GM12878 (cell line): ENCODE measurements at regions not wholly inside any gene's neighbourhood (a gene's known extent, or its start where the extent isn't known, plus 50 kb on each side); places are given as distances from the start of the nearest gene placed in this dataset.

ENCODE experiments used
- ATAC-seq: fragments of 200-7000 bp; cut with Tn5 transposase; 3 replicates; pipeline ENCODE4 v1.9.1; 2020; ENCODE audit warnings: mild to moderate bottlenecking, moderate library complexity
- BruUV-seq: library from RNA; stranded (reverse); fragments of 400-500 nt; replicated peaks from 2 replicates; lab custom pipeline; 2021; lab: Mats Ljungman, UMichigan
- CTCF ChIA-PET: fragments of 300-600 bp; sonication (Branson Sonifier 250); formaldehyde crosslinking; extraction: SDS; loops from one replicate; lab custom pipeline; 2021; ENCODE audit warnings: inconsistent platforms; lab: Yijun Ruan, JAX
- POLR2A ChIA-PET: fragments of 350-600 bp; formaldehyde crosslinking; extraction: SDS; loops from one replicate; lab custom pipeline; 2021; ENCODE audit warnings: inconsistent platforms; lab: Charles Lee
- RAD21 ChIA-PET: fragments of 300-600 bp; sonication (Branson Sonifier 250); formaldehyde crosslinking; loops from one replicate; lab custom pipeline; 2023; ENCODE audit warnings: antibody characterized with exemption; ENCODE audit not compliant: unreplicated experiment; lab: Charles Lee
- SMC1A ChIA-PET: fragments of 300-600 bp; sonication (Branson Sonifier 250); formaldehyde crosslinking; loops from one replicate; lab custom pipeline; 2023; ENCODE audit not compliant: unreplicated experiment, uncharacterized antibody; lab: Charles Lee
- DNase-seq: peaks from one replicate; pipeline ENCODE4 v3.0.0-alpha.2; 2011; ENCODE audit warnings: low read depth, low spot score
- FAIRE-seq: peaks from 3 replicates; lab custom pipeline; 2011; peaks lifted over from hg19 to GRCh38; lab: Jason Lieb, UNC
- H2AFZ ChIP-seq: 2 replicates; pipeline ENCODE4 v1.6.0; 2011; ENCODE audit warnings: low read depth, low read length, control low read depth; ENCODE audit not compliant: control insufficient read depth
- H3K27ac ChIP-seq: 2 replicates; pipeline ENCODE4 v1.5.1; 2011; ENCODE audit warnings: control low read depth; ENCODE audit not compliant: control insufficient read depth, insufficient read depth
- H3K27me3 ChIP-seq, 2 experiments: replicated peaks in 1 of 2; 2 replicates each; pipeline versions ENCODE4 v1.6.0 to v1.6.1; 2011; ENCODE audit warnings: low read length in 1 of 2; ENCODE audit not compliant: control insufficient read depth in 2 of 2, insufficient read depth in 2 of 2
- H3K36me3 ChIP-seq, 2 experiments: 2 replicates each; pipeline ENCODE4 v1.5.1; 2011; ENCODE audit warnings: low read length in 1 of 2; ENCODE audit not compliant: control insufficient read depth in 2 of 2, insufficient read depth in 2 of 2
- H3K4me1 ChIP-seq: 2 replicates; pipeline ENCODE4 v1.6.1; 2011; ENCODE audit warnings: mild to moderate bottlenecking, low read length, moderate library complexity, mixed read lengths; ENCODE audit not compliant: control insufficient read depth, insufficient read depth
- H3K4me2 ChIP-seq: 2 replicates; pipeline ENCODE4 v1.6.0; 2011; ENCODE audit warnings: control low read depth; ENCODE audit not compliant: control insufficient read depth, insufficient read depth
- H3K4me3 ChIP-seq: fragments of 200-600 bp; sonication (generic); 2 replicates; pipeline ENCODE4 v1.5.1; 2016
- H3K79me2 ChIP-seq: 2 replicates; pipeline ENCODE4 v1.6.0; 2011; ENCODE audit warnings: low read length; ENCODE audit not compliant: control insufficient read depth, insufficient read depth
- H3K9ac ChIP-seq: 2 replicates; pipeline ENCODE4 v1.8.0; 2011; ENCODE audit warnings: low read length, control low read depth, mixed read lengths; ENCODE audit not compliant: control insufficient read depth, insufficient read depth
- H3K9me3 ChIP-seq: replicated peaks from 3 replicates; pipeline ENCODE4 v1.5.1; 2011; ENCODE audit warnings: mild to moderate bottlenecking, low read length; ENCODE audit not compliant: control insufficient read depth, insufficient read depth
- H4K20me1 ChIP-seq: 2 replicates; pipeline ENCODE4 v1.6.0; 2011; ENCODE audit not compliant: control insufficient read depth, insufficient read depth
- BACH1 ChIP-seq: fragments of 450-650 bp; IDR thresholded peaks from 2 replicates; pipeline ENCODE4 v1.6.1; 2017; ENCODE audit warnings: mild to moderate bottlenecking, borderline replicate concordance
- ELK1 ChIP-seq: IDR thresholded peaks from 2 replicates; pipeline ENCODE4 v1.6.1; 2012; ENCODE audit warnings: low read depth, low read length, improper control_type of control experiment
- FOS ChIP-seq: IDR thresholded peaks from 3 replicates; pipeline ENCODE4 v1.6.1; 2011; ENCODE audit warnings: borderline replicate concordance; ENCODE audit not compliant: insufficient read length; ENCODE audit errors: extremely low read depth
- KDM1A ChIP-seq: fragments of 200-600 bp; sonication (generic); IDR thresholded peaks from 2 replicates; pipeline ENCODE4 v1.6.1; 2016; ENCODE audit warnings: borderline replicate concordance
- POLR2AphosphoS5 ChIP-seq: IDR thresholded peaks from 2 replicates; pipeline ENCODE4 v1.6.1; 2011; ENCODE audit warnings: mild to moderate bottlenecking, low read length, inconsistent platforms
- RFX5 ChIP-seq: IDR thresholded peaks from 2 replicates; pipeline ENCODE4 v1.6.1; 2011; ENCODE audit warnings: low read depth, low read length, improper control_type of control experiment
- SP1 ChIP-seq: IDR thresholded peaks from one replicate; pipeline ENCODE4 v1.6.1; 2011; ENCODE audit warnings: low read depth, low read length
- SUZ12 ChIP-seq: fragments of 200-600 bp; sonication (generic); IDR thresholded peaks from one replicate; pipeline ENCODE4 v1.6.1; 2018; ENCODE audit warnings: antibody characterized with exemption, mild to moderate bottlenecking; ENCODE audit not compliant: unreplicated experiment
- TBL1XR1 ChIP-seq: IDR thresholded peaks from 2 replicates; pipeline ENCODE4 v1.6.1; 2012; ENCODE audit warnings: low read depth, low read length, improper control_type of control experiment
- ZNF24 ChIP-seq: fragments of 450-650 bp; IDR thresholded peaks from 2 replicates; pipeline ENCODE4 v1.6.1; 2017; ENCODE audit warnings: antibody characterized with exemption, mild to moderate bottlenecking
- WGBS: methylation state at CpG from one replicate; pipeline ENCODE4 v1.1.6; 2016; ENCODE audit warnings: low lambda C conversion rate; ENCODE audit not compliant: insufficient replicate concordance, insufficient coverage; ENCODE audit errors: missing lambda C conversion rate; 5-methylcytosine and 5-hydroxymethylcytosine counted together
- in situ Hi-C: fragments of 300-500 bp; cut with MboI; formaldehyde crosslinking; loops from 9 replicates; pipeline ENCODE4 v1.14.3; 2018; ENCODE audit warnings: mixed read lengths
- intact Hi-C: fragments of 100-400 bp; cut with micrococcal nuclease; formaldehyde crosslinking; loops from one replicate; pipeline ENCODE4 v1.14.2; 2022; ENCODE audit not compliant: unreplicated experiment

GRCh38 chr10:44263771-44264170 lies 121.1 kb downstream of the CXCL12 start:
- Histone ChIP-seq H3K79me2 (no peaks in the 10 kb centered on the region; the same call in 1 of the 2 replicates), H4K20me1 (no peaks in the 10 kb centered on the region), H3K27ac (peak overlapping the region; percentile 38; the same call in 1 of the 2 replicates), H3K4me1 (peaks cover 56% of the 10 kb centered on the region), H3K4me2 (no peak overlapping the region; the same call in 1 of the 2 replicates), H3K27me3 (no peaks in the 10 kb centered on the region), H3K9ac (no peak overlapping the region), H3K36me3 (no peaks in the 10 kb centered on the region), H3K4me3 (no peak overlapping the region), H2AFZ (no peak overlapping the region), H3K9me3 (no peaks in the 10 kb centered on the region; the same call in 2 of the 3 replicates)
- no peak for ATAC-seq
- CTCF ChIA-PET, result interaction anchor here (0.9 kb wide), 1 partner anchor 36 kb away, joined by 3 read pairs; no protein-coding TSS in a partner anchor
- TF ChIP-seq ZNF24 (no peak), RFX5 (no peak), TBL1XR1 (no peak), POLR2AphosphoS5 (no peak), ELK1 (no peak), FOS (no peak), SP1 (no peak), BACH1 (no peak), KDM1A (no peak), SUZ12 (no peak)
- RAD21 ChIA-PET, result interaction anchor here (0.6 kb wide), 1 partner anchor 14 kb away, joined by 3 read pairs; no protein-coding TSS in a partner anchor
- in situ Hi-C loops (no loop called here), intact Hi-C loops (loop anchor here (5.0 kb wide), 1 partner anchor 124 kb away; the partner anchor contains the start of gene CXCL12)
- DNase-seq, result no peak
- no TSS peak for BruUV-seq
- 100% methylated on average over 3 of the region's 3 CpGs for WGBS
- no peak for FAIRE-seq
- POLR2A ChIA-PET, result no interaction called here
- SMC1A ChIA-PET, result interaction anchor here (1.0 to 2.4 kb wide), 6 partner anchors 10 to 253 kb away, joined by 3 to 8 read pairs (median 4); no protein-coding TSS in a partner anchor
